Omental fat pad (tissue), 3 donors: ENCODE measurements at regions not wholly inside any gene's neighbourhood (a gene's known extent, or its start where the extent isn't known, plus 50 kb on each side); places are given as distances from the start of the nearest gene placed in this dataset.

Experiments used
- ATAC-seq: fragments of 150-250 bp; one replicate; pipeline ENCODE4 v1.9.1; 2016; ENCODE audit warnings: mild to moderate bottlenecking, moderate library complexity; ENCODE audit not compliant: low FRiP score
- DNase-seq: peaks from one replicate; pipeline ENCODE4 v3.0.0-alpha.2; 2019; ENCODE audit warnings: low spot score
- CTCF ChIP-seq, 3 donors: fragments of 450-650 bp; IDR thresholded peaks; one replicate each; pipeline ENCODE4 v1.5.1; 2016 to 2017; ENCODE audit warnings: antibody characterized with exemption in 3 of 3, mild to moderate bottlenecking in 3 of 3, moderate library complexity in 2 of 3

DNA sequence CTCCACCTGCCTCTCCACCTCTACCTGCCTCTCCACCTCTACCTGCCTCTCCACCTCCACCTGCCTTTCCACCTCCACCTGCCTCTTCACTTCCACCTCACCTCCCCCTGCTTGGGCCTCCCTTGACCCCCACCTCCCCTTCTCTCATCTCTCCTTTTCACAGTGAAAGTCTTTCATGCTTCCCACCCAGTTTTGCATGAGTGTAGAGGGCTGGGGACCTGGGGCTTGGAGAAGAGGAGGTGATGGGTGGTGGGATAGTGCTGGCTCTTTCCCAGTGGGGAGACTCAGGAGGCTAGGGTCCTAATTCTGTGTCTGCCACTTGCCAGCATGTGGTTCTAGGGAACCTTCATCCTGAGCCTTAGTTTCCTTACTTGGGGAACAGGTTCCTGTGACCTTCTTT lies 316.2 kb upstream of the C1orf174 start:
- DNase-seq (no peak), ATAC-seq (no peak)
- TF ChIP-seq CTCF (IDR thresholded peaks at IDR 0.05), result no peak

- no peak for TF ChIP-seq CTCF (IDR thresholded peaks at IDR 0.05)
- DNase-seq (no peak), ATAC-seq (no peak)
Observed at GRCh38 chr1:4218619-4219018, 318.5 kb upstream of the C1orf174 start.

DNA sequence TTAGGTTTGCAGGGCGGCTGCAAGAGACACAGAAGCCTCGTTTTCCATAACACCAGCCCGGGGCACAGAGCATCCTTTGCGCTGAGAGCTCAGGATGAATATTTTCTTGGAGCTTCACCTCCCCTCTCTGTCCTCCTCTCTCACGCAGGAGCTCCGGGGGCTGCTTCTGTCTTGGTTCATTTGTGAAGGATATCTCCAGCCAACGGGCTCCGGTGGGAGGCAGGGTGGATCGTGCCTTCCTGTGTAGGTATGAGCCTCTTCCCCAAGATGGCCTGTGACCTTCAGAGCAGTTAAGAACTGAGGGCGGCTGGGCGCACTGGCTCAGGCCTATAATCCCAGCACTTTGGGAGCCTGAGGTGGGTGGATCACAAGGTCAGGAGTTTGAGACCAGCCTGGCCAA lies 319.0 kb upstream of the C1orf174 start:
- ATAC-seq (no peak), DNase-seq (no peak)
- TF ChIP-seq CTCF (IDR thresholded peaks at IDR 0.05), result no peak

DNA sequence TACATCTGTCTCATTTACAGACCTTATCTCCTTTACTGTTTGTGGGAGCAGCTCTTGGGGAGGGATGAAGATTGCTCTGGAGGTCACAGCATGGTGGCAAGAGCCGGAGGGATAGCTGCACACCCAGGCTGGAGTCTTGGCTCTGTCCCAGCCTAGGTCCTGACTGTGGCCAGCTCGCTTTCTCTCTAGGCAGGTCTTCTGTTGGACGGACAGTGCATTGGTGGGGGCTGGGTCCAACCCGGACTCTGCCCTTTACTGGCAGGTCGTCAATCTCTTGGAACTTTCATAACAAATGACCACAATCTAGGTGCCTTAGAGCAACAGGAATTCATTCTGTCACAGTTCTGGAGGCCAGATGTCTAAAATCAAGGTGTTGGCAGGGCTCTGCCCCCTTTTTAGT lies 319.8 kb upstream of the C1orf174 start:
- ATAC-seq (no peak), DNase-seq (no peak)
- no peak for TF ChIP-seq CTCF (IDR thresholded peaks at IDR 0.05)

GRCh38 chr1:4220362-4220761 lies 320.3 kb upstream of the C1orf174 start:
- DNase-seq, result no peak
- TF ChIP-seq CTCF (IDR thresholded peaks at IDR 0.05), result no peak
- no peak for ATAC-seq

GRCh38 chr1:4221107-4221506 lies 321.0 kb upstream of the C1orf174 start:
- TF ChIP-seq CTCF (IDR thresholded peaks at IDR 0.05), result no peak
- DNase-seq (no peak), ATAC-seq (no peak)

GRCh38 chr1:4224684-4225467 lies 324.8 kb upstream of the C1orf174 start:
- no peak for ATAC-seq
- no peak for TF ChIP-seq CTCF (IDR thresholded peaks at IDR 0.05)
- DNase-seq, result no peak
